Prostate gland (tissue), 2 donors: ENCODE measurements at regions not wholly inside any gene's neighbourhood (a gene's known extent, or its start where the extent isn't known, plus 50 kb on each side); places are given as distances from the start of the nearest gene placed in this dataset.

ENCODE experiments used
- CTCF ChIP-seq, 4 experiments: fragments of 200-600 bp in 2 of 4; fragments of 450-650 bp in 2 of 4; sonication (generic) in 2 of 4; IDR thresholded peaks; 1 replicate in 3 of 4; 2 replicates in 1 of 4; pipeline ENCODE4 v1.5.1; 2016 to 2019; ENCODE audit warnings: antibody characterized with exemption in 4 of 4, mild to moderate bottlenecking in 2 of 4, moderate library complexity in 2 of 4
- POLR2AphosphoS5 ChIP-seq: sonication (generic); formaldehyde crosslinking; IDR thresholded peaks from one replicate; pipeline ENCODE4 v1.6.1; 2017; ENCODE audit warnings: antibody characterized with exemption

DNA sequence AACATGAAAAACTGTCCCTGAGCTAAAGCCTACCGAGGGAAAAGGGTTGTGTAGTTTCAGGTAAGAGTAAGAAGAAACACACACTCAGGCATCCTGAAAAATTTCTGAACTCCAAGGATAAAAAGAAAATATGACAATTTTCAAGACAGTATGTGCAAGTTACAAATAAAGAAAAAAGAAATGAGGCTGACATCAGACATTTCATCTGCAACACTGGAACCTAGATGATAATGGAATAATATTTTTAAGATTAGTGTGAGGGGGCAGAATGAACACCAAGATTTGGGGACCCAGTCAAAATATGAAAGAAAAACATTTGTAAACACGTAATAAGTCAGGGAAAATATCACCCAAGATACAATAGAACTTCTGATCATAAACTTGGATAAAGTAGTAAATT lies 135.9 kb upstream of the PSMD7 start:
- TF ChIP-seq CTCF (IDR thresholded peaks at IDR 0.05) (no peak), POLR2AphosphoS5 (no peak)
